Cardiac fibroblast (primary cell): ENCODE measurements at regions not wholly inside any gene's neighbourhood (a gene's known extent, or its start where the extent isn't known, plus 50 kb on each side); places are given as distances from the start of the nearest gene placed in this dataset.
A peak's percentile ranks its signal among the peaks of the same experiment; 100 is the strongest.
"Not testable (repeated sequence)": the region's sequence is repeated elsewhere in the genome, so short reads cannot be mapped to it uniquely, and the experiment has no call there.

ENCODE experiments used
- DNase-seq, 2 donors: peaks; one replicate each; pipeline versions ENCODE4 v3.0.0 to v3.0.0-alpha.2; 2010; ENCODE audit warnings: low read depth in 2 of 2
- H3K4me3 ChIP-seq, 2 donors: replicated peaks in 1 of 2; 1 replicate in 1 of 2; 2 replicates in 1 of 2; pipeline ENCODE4 v1.5.1; 2011; ENCODE audit warnings: low read depth in 2 of 2, low read length in 2 of 2, mild to moderate bottlenecking in 2 of 2, moderate library complexity in 1 of 2
- CTCF ChIP-seq: IDR thresholded peaks from one replicate; pipeline ENCODE4 v1.5.1; 2011; ENCODE audit warnings: low read depth, mild to moderate bottlenecking, low read length, inconsistent platforms

DNA sequence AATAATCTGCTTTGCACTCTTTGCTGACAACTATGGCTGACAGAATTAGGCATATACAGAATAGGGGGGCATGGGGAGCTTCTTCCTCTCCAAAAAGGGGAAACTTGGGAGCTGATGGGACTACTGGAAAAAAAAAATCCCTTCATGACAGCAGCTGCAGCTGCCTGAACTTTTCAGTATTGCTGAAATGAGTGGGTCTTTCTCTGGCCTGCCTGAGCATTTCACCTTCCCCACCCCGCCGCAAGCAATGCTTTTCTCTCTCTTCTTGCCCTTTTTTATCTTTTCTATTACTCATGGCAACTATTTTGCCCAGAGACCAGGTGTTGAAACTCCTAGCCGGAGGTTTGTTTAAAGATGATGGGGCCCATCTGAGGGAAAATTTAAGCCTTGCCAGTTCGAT lies 244.9 kb downstream of the SEMA3D start:
- no peak overlapping the region for H3K4me3 ChIP-seq
- TF ChIP-seq CTCF = no peak
- DNase-seq = no peak

DNA sequence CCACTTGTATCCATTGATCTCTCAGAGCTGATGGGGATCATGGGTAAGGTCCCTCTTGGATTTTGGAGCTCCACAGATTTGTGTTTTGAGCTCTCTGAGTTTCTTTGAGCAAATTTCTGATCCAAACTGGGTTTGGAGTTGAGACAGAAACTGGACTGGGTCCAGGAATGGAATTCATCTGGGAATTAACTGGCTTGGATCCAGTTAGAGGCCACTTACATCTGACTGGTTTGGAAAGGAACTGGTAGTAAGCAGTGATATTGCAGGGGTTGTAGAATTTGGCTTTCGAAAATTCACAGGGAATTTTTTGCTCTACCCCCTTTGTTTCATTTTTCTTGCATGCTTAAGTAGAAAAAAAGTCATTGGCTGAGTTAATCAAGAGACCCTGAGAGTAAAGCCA lies 245.6 kb downstream of the SEMA3D start:
- no peak for TF ChIP-seq CTCF
- H3K4me3 ChIP-seq = no peak overlapping the region
- DNase-seq = peak; percentile 34 to 57

DNA sequence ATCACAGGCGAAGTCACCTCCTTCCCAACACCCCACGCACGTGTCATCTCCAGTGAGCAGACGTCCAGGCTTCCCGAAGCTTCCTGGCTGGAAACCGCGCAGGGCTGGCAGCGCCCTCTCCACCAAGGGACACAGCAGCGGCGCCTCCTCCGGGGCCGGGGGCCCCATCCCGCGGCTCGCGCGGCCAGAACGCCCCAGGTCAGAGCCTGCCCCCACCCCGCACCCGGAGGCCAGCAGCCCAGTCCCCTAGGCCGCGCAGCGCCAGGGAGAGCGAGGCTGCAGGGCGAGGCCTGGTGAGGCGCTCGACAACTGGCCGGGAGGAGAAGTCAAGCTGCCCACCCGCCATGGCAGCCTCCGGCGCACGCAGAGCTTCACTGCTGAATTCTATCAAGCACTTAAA lies 247.0 kb downstream of the SEMA3D start:
- no peak for DNase-seq
- TF ChIP-seq CTCF = no peak
- H3K4me3 ChIP-seq = no peak overlapping the region

DNA sequence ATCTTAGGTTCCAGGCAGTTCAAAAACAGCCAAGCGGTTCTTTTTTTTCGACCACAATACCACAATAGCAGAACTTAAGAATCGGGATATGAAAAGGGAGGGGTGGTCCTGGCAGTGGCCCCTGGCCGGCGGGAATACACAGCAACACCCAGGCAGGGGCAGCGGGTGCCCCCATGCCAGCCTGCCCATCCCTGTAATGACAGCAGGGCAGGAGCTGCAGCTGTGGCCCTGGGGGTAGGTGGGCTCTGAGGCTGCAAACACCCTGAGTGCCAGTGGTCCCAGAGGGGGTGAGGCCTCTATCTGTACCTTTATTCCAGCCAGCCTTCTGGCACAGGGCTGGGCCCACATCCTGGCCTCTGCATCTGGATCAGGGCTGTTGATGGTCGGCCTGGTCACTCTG lies 247.4 kb downstream of the SEMA3D start:
- no peak for TF ChIP-seq CTCF
- H3K4me3 ChIP-seq = no peak overlapping the region
- no peak for DNase-seq

- DNase-seq = no peak
- H3K4me3 ChIP-seq = no peak overlapping the region
- TF ChIP-seq CTCF = no peak
These were observed 262.5 kb downstream of the SEMA3D start for GRCh38 chr7:84924353-84924752.

DNA sequence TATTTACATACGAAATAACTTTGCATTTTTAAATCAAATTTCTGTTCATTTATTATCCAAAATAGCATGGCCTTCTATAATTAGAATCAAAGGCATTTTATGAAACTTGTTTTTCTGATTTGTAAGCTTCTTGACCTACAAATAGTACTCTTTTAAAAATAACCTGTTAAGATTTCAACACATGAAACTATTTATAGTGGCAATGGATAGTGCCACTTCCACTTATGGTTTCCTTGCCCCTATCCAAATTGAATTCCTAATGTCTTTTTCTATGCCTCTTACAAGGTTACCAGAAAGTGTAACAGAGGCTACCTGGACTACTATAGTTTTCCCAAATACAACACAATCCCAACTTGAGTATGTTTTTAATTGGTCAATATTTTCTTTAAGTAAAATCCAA lies 263.5 kb downstream of the SEMA3D start:
- no peak for TF ChIP-seq CTCF
- no peak overlapping the region for H3K4me3 ChIP-seq
- DNase-seq = no peak

GRCh38 chr7:84921154-84921553 lies 265.7 kb downstream of the SEMA3D start:
- TF ChIP-seq CTCF = no peak
- DNase-seq = no peak
- no peak overlapping the region for H3K4me3 ChIP-seq

DNA sequence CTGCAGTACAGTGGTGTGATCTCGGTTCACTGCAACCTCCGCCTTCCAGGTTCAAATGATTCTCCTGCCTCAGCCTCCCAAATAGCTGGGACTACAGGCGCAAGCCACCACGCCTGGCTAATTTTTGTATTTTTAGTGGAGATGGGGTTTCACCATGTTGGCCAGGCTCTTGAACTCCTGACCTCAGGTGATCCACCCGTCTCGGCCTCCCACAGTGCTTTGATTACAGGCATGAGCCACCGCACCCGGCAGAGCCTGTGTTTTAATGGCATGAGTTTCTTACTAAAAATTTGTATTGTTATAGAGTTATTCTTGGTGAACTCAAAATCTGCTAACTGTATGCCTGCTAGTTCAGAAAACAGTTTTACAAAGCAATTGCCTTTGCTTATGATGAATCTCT lies 269.9 kb downstream of the SEMA3D start:
- not testable (repeated sequence) for DNase-seq, H3K4me3 ChIP-seq
